Mammary epithelial cell (primary cell): ENCODE measurements at regions not wholly inside any gene's neighbourhood (a gene's known extent, or its start where the extent isn't known, plus 50 kb on each side); places are given as distances from the start of the nearest gene placed in this dataset.

Source experiments
- CTCF ChIP-seq, 2 donors: IDR thresholded peaks in 1 of 2; conservative IDR thresholded peaks in 1 of 2; 2 replicates each; pipeline ENCODE4 v1.5.1; 2011 to 2012; ENCODE audit warnings: inconsistent platforms in 2 of 2, low read length in 2 of 2, mild to moderate bottlenecking in 2 of 2, control low read depth in 1 of 2, low read depth in 1 of 2; ENCODE audit not compliant: insufficient read depth in 1 of 2; ENCODE audit errors: extremely low read depth in 1 of 2
- EZH2 ChIP-seq: IDR thresholded peaks from 2 replicates; pipeline ENCODE4 v1.6.1; 2012; ENCODE audit warnings: low read length, inconsistent platforms, borderline replicate concordance

- TF ChIP-seq CTCF (conservative IDR thresholded peaks at IDR 0.05 in 1 of 2, IDR thresholded peaks at IDR 0.05 in 1 of 2; ENCODE audit: extremely low read depth in 1 of 2, insufficient read depth in 1 of 2, low read depth in 1 of 2, low read length in 2 of 2): no peak
- TF ChIP-seq EZH2: no peak
These were observed 81.8 kb upstream of the CNKSR3 start for GRCh38 chr6:154592199-154592860.
